A549 (cell line): ENCODE measurements at regions not wholly inside any gene's neighbourhood (a gene's known extent, or its start where the extent isn't known, plus 50 kb on each side); places are given as distances from the start of the nearest gene placed in this dataset.

Experiments used
- ATAC-seq, 2 experiments: fragments of 200-7000 bp in 1 of 2; fragments of >200 bp in 1 of 2; cut with Nextera tagmentation in 1 of 2; cut with Tn5 transposase in 1 of 2; 3 replicates each; pipeline versions ENCODE4 v1.8.0 to v1.9.1; 2018 to 2020; ENCODE audit warnings: mild to moderate bottlenecking in 1 of 2, moderate library complexity in 1 of 2
- CTCF ChIA-PET: fragments of 300-600 bp; sonication (Branson Sonifier 250); formaldehyde crosslinking; extraction: SDS; loops from one replicate; lab custom pipeline; 2021; ENCODE audit warnings: antibody characterized with exemption, inconsistent platforms; lab: Yijun Ruan, JAX
- POLR2A ChIA-PET: fragments of 350-600 bp; formaldehyde crosslinking; extraction: SDS; loops from one replicate; lab custom pipeline; 2021; ENCODE audit warnings: antibody characterized with exemption, inconsistent platforms; lab: Yijun Ruan, JAX
- DNase-seq, 2 experiments: peaks; one replicate each; pipeline versions ENCODE4 v3.0.0 to v3.0.0-alpha.2; 2011 to 2016; ENCODE audit warnings: low read depth in 1 of 2, low spot score in 1 of 2
- FAIRE-seq: peaks from 2 replicates; lab custom pipeline; 2011; peaks lifted over from hg19 to GRCh38; lab: Jason Lieb, UNC
- H3K27ac ChIP-seq, 2 experiments: fragments of >200 bp; sonication (Bioruptor Twin); formaldehyde crosslinking; 3 replicates each; pipeline ENCODE4 v1.5.1; 2016 to 2017
- H3K4me1 ChIP-seq: fragments of >200 bp; sonication (Bioruptor Twin); formaldehyde crosslinking; 3 replicates; pipeline ENCODE4 v1.6.1; 2016
- H3K4me2 ChIP-seq: fragments of >200 bp; sonication (Bioruptor Twin); formaldehyde crosslinking; 3 replicates; pipeline ENCODE4 v1.6.1; 2016
- H3K4me3 ChIP-seq: fragments of >200 bp; sonication (Bioruptor Twin); formaldehyde crosslinking; 3 replicates; pipeline ENCODE4 v1.5.1; 2016
- H3K9me3 ChIP-seq: fragments of >200 bp; sonication (Bioruptor Twin); formaldehyde crosslinking; 3 replicates; pipeline ENCODE4 v1.6.1; 2016
- EP300 ChIP-seq, 2 experiments: fragments of >200 bp; sonication (Bioruptor Twin); formaldehyde crosslinking; IDR thresholded peaks; 2 replicates in 1 of 2; 3 replicates in 1 of 2; pipeline ENCODE4 v1.6.1; 2016 to 2017
- HOXA7 ChIP-seq: fragments of 250-450 bp; sonication (Bioruptor Pico); IDR thresholded peaks from 2 replicates; pipeline ENCODE4 v1.5.0; 2020; ENCODE audit warnings: mild to moderate bottlenecking, moderate library complexity
- JUNB ChIP-seq: fragments of >200 bp; sonication (Bioruptor Twin); formaldehyde crosslinking; IDR thresholded peaks from 2 replicates; pipeline ENCODE4 v1.6.1; 2016
- KDM1A ChIP-seq: fragments of 200-600 bp; sonication (generic); IDR thresholded peaks from 2 replicates; pipeline ENCODE4 v1.6.1; 2016; ENCODE audit warnings: low read depth, mild to moderate bottlenecking
- MAFK ChIP-seq: fragments of 450-650 bp; IDR thresholded peaks from 2 replicates; pipeline ENCODE4 v1.6.1; 2014; ENCODE audit not compliant: partially characterized antibody
- NFE2L2 ChIP-seq: fragments of 150-350 bp; conservative IDR thresholded peaks from 2 replicates; pipeline ENCODE4 v1.6.1; 2014; ENCODE audit warnings: low read length
- PHF8 ChIP-seq: fragments of 200-600 bp; sonication (generic); IDR thresholded peaks from 2 replicates; pipeline ENCODE4 v1.6.1; 2016; ENCODE audit warnings: low read depth, mild to moderate bottlenecking, antibody characterized with exemption, moderate library complexity, borderline replicate concordance
- RARB ChIP-seq: fragments of 250-450 bp; sonication (Bioruptor Pico); IDR thresholded peaks from 2 replicates; pipeline ENCODE4 v1.8.0; 2021; ENCODE audit warnings: mild to moderate bottlenecking, moderate library complexity
- RCOR1 ChIP-seq: fragments of 150-350 bp; IDR thresholded peaks from 2 replicates; pipeline ENCODE4 v1.6.1; 2014; ENCODE audit warnings: antibody characterized with exemption, low read length, low read depth
- RFX5 ChIP-seq: fragments of 450-650 bp; IDR thresholded peaks from 2 replicates; pipeline ENCODE4 v1.7.1; 2014; ENCODE audit warnings: antibody characterized with exemption, mild to moderate bottlenecking, moderate library complexity
- SMC3 ChIP-seq: fragments of >200 bp; sonication (Bioruptor Twin); formaldehyde crosslinking; IDR thresholded peaks from 3 replicates; pipeline ENCODE4 v1.6.1; 2018; ENCODE audit warnings: inconsistent platforms
- TP53 ChIP-seq: fragments of 250-450 bp; sonication (Bioruptor Pico); IDR thresholded peaks from 2 replicates; pipeline ENCODE4 v1.5.0; 2021; ENCODE audit warnings: mild to moderate bottlenecking, moderate library complexity
- ZC3H11A ChIP-seq: fragments of 450-650 bp; IDR thresholded peaks from 2 replicates; pipeline ENCODE4 v1.6.1; 2014; ENCODE audit warnings: antibody characterized with exemption, mild to moderate bottlenecking
- ZNF302 ChIP-seq: fragments of 250-450 bp; sonication (Bioruptor Pico); IDR thresholded peaks from 2 replicates; pipeline ENCODE4 v1.9.0; 2021; ENCODE audit warnings: inconsistent platforms, mild to moderate bottlenecking, moderate library complexity
- WGBS: methylation state at CpG from one replicate; pipeline ENCODE4 v1.1.6; 2017; ENCODE audit errors: missing lambda C conversion rate; 5-methylcytosine and 5-hydroxymethylcytosine counted together
- TF ChIP-seq, protein P1 (sequence below): fragments of >200 bp; sonication (Bioruptor Twin); formaldehyde crosslinking; IDR thresholded peaks from 2 replicates; pipeline ENCODE4 v1.6.1; 2016
- TF ChIP-seq, protein P2 (sequence below): IDR thresholded peaks from 2 replicates; pipeline ENCODE4 v1.6.1; 2012
- TF ChIP-seq, protein P3 (sequence below): fragments of 450-650 bp; IDR thresholded peaks from 2 replicates; pipeline ENCODE4 v1.6.1; 2014; ENCODE audit warnings: antibody characterized with exemption
- TF ChIP-seq, protein P4 (sequence below): fragments of 150-350 bp; IDR thresholded peaks from 2 replicates; pipeline ENCODE4 v1.6.1; 2014; ENCODE audit warnings: low read depth, mild to moderate bottlenecking, low read length

DNA sequence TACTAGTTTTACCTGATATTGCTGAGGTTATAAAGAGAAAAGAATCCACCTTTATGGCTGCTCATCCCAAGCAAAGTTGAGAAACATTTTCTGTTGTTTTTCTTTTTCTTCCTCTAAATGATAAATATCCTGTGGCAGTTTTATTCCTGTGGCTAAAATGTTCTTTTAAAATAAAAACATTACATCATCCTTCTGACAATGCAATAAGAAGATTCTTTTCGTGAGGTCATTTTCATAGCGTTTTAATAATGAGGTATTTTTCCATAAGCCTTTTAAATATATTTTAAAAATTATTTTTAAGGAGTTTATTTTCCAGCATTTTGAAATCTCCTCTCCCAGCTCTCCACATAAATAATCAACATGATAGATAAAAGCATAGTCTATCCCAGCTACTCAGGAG, 52.8 kb upstream of the EPB41L3 start:
- CTCF ChIA-PET = no interaction called here

More for the DNA sequence above, 52.8 kb upstream of the EPB41L3 start:
- Histone ChIP-seq H3K4me1 (no peaks in the 10 kb centered on the region), H3K9me3 (no peaks in the 10 kb centered on the region), H3K4me2 (no peak overlapping the region), H3K4me3 (no peak overlapping the region), H3K27ac (no peak overlapping the region)
- FAIRE-seq (no peak), ATAC-seq (no peak), DNase-seq (no peak)
- POLR2A ChIA-PET = no interaction called here
- 16% methylated on average over 2 of the region's 2 CpGs for WGBS
- TF ChIP-seq TP53 (no peak), KDM1A (no peak), RCOR1 (no peak), EP300 (IDR thresholded peaks at IDR 0.05) (no peak), RARB (CRISPR knock-in tag) (no peak), HOXA7 (CRISPR knock-in tag) (no peak), ZC3H11A (no peak), NFE2L2 (no peak), MAFK (no peak), ZNF302 (CRISPR knock-in tag) (no peak), SMC3 (no peak), JUNB (no peak), PHF8 (no peak), RFX5 (no peak)
- TF ChIP-seq, protein P1, sequence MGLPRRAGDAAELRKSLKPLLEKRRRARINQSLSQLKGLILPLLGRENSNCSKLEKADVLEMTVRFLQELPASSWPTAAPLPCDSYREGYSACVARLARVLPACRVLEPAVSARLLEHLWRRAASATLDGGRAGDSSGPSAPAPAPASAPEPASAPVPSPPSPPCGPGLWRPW = no peak
- TF ChIP-seq, protein P2, sequence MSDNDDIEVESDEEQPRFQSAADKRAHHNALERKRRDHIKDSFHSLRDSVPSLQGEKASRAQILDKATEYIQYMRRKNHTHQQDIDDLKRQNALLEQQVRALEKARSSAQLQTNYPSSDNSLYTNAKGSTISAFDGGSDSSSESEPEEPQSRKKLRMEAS = no peak
- TF ChIP-seq, protein P3, sequence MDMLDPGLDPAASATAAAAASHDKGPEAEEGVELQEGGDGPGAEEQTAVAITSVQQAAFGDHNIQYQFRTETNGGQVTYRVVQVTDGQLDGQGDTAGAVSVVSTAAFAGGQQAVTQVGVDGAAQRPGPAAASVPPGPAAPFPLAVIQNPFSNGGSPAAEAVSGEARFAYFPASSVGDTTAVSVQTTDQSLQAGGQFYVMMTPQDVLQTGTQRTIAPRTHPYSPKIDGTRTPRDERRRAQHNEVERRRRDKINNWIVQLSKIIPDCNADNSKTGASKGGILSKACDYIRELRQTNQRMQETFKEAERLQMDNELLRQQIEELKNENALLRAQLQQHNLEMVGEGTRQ = no peak
- TF ChIP-seq, protein P4, sequence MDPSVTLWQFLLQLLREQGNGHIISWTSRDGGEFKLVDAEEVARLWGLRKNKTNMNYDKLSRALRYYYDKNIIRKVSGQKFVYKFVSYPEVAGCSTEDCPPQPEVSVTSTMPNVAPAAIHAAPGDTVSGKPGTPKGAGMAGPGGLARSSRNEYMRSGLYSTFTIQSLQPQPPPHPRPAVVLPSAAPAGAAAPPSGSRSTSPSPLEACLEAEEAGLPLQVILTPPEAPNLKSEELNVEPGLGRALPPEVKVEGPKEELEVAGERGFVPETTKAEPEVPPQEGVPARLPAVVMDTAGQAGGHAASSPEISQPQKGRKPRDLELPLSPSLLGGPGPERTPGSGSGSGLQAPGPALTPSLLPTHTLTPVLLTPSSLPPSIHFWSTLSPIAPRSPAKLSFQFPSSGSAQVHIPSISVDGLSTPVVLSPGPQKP = no peak
